ENCODE measurements at regions not wholly inside any gene's neighbourhood (a gene's known extent, or its start where the extent isn't known, plus 50 kb on each side); places are given as distances from the start of the nearest gene placed in this dataset.
"Not testable (repeated sequence)": the region's sequence is repeated elsewhere in the genome, so short reads cannot be mapped to it uniquely, and the experiment has no call there.

DNA sequence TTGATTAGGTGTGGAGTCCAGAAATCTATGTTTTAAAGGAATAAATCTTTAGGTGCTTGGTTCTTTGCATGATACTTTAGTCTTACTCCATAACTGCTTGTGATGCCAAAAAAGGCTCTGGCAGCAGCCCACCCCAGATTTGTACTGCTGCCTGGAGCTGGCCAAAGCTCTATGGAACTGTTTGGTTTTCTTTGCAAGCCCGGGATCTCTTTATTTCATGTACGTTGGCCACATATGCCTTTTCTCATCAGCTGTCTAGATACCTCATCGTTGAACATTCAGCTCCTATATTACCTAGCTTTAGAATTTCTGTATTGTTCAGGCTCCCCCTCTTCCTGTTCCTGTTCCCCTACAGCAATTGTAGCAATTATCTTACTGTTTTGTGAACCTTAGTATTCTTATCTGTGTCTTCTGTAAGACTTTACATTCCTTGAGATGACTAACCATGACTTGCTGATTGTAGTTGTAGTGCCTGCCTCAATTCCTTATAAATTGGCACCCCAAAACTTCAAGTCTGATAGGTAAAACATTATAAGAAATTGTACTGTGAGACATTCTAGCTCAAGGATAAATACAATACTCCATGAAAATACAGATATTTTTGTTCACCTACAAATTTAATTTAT lies 199.4 kb upstream of the GPRIN3 start:
- in situ Hi-C loops (cut with MboI; ENCODE audit: low sequenced_read_pairs), result no loop called here

- in situ Hi-C loops (cut with MboI; ENCODE audit: low sequenced_read_pairs), result no loop called here
Observed at GRCh38 chr4:89502581-89502980, 195.0 kb upstream of the GPRIN3 start.

- in situ Hi-C loops (cut with MboI; ENCODE audit: low sequenced_read_pairs), result no loop called here
Observed at GRCh38 chr4:89497517-89498308, 190.1 kb upstream of the GPRIN3 start.

DNA sequence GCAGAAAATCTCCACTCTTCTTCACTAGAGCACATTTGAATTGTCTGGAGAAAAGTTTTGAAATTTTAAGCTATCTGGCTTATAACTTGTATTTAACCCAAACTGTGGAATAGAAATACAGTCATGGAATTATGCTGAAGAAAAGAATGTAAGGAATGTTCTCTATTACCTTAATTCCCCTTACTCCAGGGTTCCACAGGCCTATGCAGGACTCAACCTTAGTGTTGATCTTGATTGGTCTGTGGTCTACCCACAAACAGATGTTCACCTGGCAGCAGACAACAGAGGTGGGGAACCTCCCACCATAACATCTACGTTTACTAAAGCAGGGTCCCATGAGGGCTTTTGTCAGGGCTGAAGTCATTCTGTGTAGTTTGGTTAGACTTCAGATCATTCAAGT lies 189.3 kb upstream of the GPRIN3 start:
- in situ Hi-C loops (cut with MboI; ENCODE audit: low sequenced_read_pairs), result no loop called here

DNA sequence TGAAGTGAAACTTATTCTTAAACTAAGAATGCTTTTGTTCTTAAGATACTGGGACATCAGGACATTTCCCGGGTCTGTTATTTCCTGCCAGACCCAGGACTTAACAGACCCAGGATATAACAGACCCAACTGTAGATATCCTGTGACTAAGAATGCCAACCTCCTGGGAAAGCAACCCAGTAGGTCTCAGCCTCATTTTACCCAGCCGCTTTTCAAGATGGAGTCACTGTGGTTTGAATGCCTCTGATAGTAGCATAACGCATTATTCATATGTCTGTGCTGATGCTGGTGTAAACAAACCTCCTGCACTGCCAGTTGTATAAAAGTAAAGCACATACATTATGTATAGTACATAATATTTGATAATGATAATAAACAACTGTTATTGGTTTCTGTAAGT lies 185.8 kb upstream of the GPRIN3 start:
- in situ Hi-C loops (cut with MboI; ENCODE audit: low sequenced_read_pairs), result no loop called here

DNA sequence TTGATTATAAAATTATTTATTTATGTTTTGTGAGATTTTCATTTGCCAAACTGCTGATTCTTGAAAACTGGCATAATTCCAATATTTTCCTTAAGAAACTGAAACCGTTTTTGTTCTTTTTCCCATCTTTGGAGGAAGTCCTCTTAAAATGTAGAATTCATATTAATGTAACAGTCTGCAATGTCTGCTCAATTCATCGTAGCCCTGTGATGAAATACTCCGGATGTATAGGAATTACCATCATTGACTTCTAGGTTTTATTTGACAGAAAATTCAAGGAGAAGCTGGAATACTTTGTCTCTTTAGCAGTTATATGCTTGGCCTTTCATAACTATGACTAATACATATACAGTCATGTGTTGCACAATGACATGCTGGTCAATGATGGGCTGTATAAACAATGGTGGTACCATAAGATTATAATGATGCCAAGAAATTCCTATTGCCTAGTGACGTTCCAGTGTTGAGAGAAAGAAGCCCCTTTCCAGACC lies 185.0 kb upstream of the GPRIN3 start:
- in situ Hi-C loops (cut with MboI; ENCODE audit: low sequenced_read_pairs), result no loop called here

GRCh38 chr4:89491761-89492160 lies 184.2 kb upstream of the GPRIN3 start:
- in situ Hi-C loops (cut with MboI; ENCODE audit: low sequenced_read_pairs), result no loop called here

DNA sequence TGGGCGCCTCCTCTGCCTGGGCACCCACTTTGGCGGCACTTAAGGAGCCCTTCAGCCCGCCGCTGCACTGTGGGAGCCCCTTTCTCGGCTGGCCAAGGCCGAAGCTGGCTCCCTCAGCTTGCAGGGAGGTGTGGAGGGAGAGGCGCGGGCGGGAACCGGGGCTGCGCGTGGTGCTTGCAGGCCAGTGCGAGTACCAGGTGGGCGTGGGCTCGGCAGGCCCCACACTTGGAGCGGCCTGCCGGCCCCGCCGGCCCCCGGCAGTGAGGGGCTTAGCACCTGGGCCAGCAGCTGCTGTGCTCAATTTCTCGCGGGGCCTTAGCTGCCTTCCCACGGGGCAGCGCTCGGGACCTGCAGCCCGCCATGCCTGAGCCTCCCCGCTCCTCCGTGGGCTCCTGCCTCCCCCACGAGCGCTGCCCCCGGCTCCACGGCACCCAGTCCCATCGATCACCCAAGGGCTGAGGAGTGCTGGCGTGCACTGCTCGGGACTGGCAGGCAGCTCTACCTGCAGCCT lies 182.4 kb upstream of the GPRIN3 start:
- in situ Hi-C loops (cut with MboI; ENCODE audit: low sequenced_read_pairs), result not testable (repeated sequence)

GRCh38 chr4:89489338-89489771 lies 181.8 kb upstream of the GPRIN3 start:
- in situ Hi-C loops (cut with MboI; ENCODE audit: low sequenced_read_pairs), result no loop called here

- in situ Hi-C loops (cut with MboI; ENCODE audit: low sequenced_read_pairs), result no loop called here
Observed at GRCh38 chr4:89488736-89489135, 181.1 kb upstream of the GPRIN3 start.

DNA sequence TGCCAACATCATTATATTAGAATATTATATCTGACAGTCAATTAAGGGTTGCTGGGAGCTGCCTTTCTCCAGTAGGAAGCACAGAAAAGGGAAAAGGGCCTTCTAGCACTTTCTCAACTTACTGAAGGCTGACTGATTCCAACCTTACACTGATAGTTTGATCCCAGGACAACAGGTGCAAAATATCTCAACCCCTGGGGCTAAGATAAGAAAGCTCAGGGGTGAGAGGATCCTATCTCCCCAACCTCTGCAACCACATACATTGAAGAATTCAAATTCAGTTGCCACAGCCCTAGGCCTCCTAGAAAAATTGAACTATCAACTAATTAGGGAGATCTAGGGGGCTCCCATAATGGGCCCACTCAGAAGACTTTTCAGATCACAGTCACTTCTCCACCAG lies 179.1 kb upstream of the GPRIN3 start:
- in situ Hi-C loops (cut with MboI; ENCODE audit: low sequenced_read_pairs), result no loop called here

DNA sequence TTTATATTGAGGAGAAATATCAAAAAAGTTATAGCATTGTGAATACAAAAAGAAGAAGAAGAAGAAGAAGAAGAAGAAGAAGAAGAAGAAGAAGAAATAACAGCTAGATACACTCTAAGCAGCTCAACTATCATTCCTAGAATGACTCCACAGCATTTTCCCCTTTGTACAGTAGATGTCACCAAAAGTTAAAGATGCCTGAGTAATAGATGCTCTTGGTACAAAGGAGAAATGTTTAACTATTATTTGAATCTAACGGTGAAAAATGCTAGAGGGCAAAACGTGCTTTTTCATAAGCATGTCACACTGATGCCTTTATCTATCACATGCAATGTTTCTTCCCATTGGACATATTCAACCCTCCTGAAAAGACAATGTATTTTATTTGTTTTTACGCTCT lies 178.4 kb upstream of the GPRIN3 start:
- in situ Hi-C loops (cut with MboI; ENCODE audit: low sequenced_read_pairs), result no loop called here

DNA sequence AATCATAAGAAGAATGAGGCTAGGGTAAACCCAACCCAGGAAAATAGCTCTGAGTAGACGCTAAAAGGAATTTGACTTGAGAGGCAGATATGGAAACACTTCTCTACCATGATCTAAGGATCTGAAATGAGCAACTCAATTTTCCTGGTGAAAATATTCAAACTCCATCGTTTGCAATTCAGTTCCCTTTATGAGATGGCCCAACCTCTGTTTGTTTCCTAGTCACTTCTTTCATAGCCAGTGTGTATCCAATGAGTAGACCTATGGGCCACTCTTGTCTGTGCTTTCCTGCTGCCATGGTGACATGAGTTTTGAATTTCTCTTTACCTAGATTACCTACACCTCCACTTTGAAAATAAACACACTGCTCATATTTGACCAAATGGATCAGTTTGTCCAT lies 176.2 kb upstream of the GPRIN3 start:
- in situ Hi-C loops (cut with MboI; ENCODE audit: low sequenced_read_pairs), result no loop called here

- in situ Hi-C loops (cut with MboI; ENCODE audit: low sequenced_read_pairs), result no loop called here
Observed at GRCh38 chr4:89482926-89483595, 175.5 kb upstream of the GPRIN3 start.

DNA sequence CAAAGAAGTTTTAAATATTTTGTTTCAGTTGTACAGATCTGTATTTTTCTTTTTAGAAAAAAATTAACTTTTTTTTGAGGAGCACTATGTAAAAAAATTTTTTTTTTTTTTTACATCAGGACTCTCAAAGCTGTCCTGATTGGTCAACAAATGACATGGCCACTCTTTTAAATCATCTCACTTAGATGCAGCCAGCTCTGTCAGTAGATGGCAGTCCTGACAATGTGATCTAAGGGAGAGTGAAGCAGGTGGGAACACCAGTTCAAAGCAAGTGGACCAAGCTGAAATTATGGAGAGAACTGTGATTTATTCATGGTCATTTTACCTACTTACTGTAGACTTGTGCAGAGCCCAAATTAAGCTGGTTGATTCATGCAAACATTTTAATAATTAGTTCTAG lies 174.7 kb upstream of the GPRIN3 start:
- in situ Hi-C loops (cut with MboI; ENCODE audit: low sequenced_read_pairs), result no loop called here

- in situ Hi-C loops (cut with MboI; ENCODE audit: low sequenced_read_pairs), result no loop called here
Observed at GRCh38 chr4:89469930-89470375, 162.4 kb upstream of the GPRIN3 start.

DNA sequence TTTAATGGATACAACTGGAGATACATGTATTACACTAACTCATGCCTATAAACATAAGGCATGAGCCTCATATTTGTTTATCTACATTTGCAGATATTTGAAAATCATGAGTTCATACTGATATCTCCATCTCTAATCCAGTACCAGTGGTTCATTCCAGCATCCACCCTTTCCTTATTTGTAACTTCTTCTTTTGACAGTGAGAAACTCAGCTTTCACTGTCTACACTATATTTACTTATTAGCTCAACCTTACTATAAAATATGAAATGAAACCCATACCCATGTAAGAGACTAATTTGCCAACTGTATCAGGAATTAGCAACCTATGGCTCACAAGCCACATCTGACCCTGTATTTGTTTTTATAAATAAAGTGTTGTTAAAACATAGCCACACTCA lies 161.9 kb upstream of the GPRIN3 start:
- in situ Hi-C loops (cut with MboI; ENCODE audit: low sequenced_read_pairs), result no loop called here

DNA sequence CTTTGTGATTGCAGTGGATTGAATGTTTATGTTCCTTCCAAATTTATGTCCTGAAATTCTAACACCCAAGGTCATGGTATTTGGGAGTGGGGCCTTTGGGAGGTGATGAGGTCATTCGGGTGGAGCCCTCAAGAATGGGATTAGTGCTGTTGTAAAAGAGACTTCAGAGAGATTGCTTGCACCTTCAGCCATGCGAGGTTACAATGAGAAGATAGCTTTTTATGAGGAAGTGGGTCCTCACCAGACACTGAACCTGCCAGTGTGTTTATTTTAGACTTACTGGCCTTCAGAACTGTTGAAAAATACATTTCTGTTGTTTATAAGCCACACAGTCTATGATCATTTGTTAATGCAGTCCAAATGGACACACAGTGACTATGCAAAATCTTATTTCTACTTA lies 161.0 kb upstream of the GPRIN3 start:
- in situ Hi-C loops (cut with MboI; ENCODE audit: low sequenced_read_pairs), result no loop called here

- in situ Hi-C loops (cut with MboI; ENCODE audit: low sequenced_read_pairs), result no loop called here
Observed at GRCh38 chr4:89463341-89463740, 155.7 kb upstream of the GPRIN3 start.

DNA sequence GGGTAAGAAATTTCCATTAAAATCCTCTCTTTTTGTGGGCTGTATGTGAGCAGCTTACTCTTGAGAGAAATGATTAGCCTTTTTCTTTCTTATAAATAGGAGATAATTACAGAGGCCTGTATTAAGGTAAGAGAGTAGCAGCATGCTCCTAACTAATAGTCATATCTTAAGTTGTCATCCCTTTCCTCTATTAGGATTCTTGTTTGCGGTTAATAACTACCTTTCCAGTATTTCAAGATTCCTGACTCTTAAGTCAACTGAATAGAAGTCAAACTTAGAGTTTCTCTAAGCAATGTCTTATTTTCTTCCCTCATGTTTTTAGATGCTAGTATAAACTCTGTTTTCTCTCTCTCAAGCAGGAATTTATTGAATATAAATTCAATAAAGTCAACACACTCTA lies 139.9 kb upstream of the GPRIN3 start:
- in situ Hi-C loops (cut with MboI; ENCODE audit: low sequenced_read_pairs), result no loop called here

- in situ Hi-C loops (cut with MboI; ENCODE audit: low sequenced_read_pairs), result no loop called here
Observed at GRCh38 chr4:89446193-89446592, 138.6 kb upstream of the GPRIN3 start.

DNA sequence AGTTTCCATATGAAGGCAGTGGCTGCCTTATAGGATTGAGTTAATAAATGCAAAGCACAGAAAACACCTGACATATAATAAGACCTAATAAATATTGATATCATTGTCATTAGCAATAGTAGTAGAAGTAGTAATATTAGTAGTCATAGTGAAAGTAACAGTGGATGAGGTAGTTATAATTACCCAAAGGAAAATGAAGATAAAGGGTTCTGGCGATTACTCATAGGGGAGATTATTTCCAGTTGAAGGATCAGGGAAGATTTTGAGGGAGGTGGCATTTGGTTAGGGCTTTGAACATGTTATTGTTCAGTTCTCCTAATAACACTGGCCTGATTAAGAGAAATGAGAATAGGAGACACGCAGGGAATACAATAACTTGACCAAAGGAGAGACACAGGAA lies 131.9 kb upstream of the GPRIN3 start:
- in situ Hi-C loops (cut with MboI; ENCODE audit: low sequenced_read_pairs), result loop anchor here (10.0 kb wide), 1 partner anchor 185 kb away; no protein-coding TSS in a partner anchor
